ENCODE measurements at regions not wholly inside any gene's neighbourhood (a gene's known extent, or its start where the extent isn't known, plus 50 kb on each side); places are given as distances from the start of the nearest gene placed in this dataset.

- DNase-seq (ENCODE audit: extremely low read depth, low read depth): no peak
- TF ChIP-seq CTCF (IDR thresholded peaks at IDR 0.05; ENCODE audit: low read depth, low read length): no peak
Measured at GRCh38 chr1:37159102-37159501, 124.8 kb upstream of the GRIK3 start.

GRCh38 chr1:37161171-37161570 is 126.9 kb upstream of the GRIK3 start:
- DNase-seq (ENCODE audit: extremely low read depth, low read depth): no peak
- TF ChIP-seq CTCF (IDR thresholded peaks at IDR 0.05; ENCODE audit: low read depth, low read length): no peak

GRCh38 chr1:37162059-37162458 is 127.7 kb upstream of the GRIK3 start:
- no peak for DNase-seq (ENCODE audit: extremely low read depth, low read depth)
- no peak for TF ChIP-seq CTCF (IDR thresholded peaks at IDR 0.05; ENCODE audit: low read depth, low read length)

- DNase-seq (ENCODE audit: extremely low read depth, low read depth): no peak
- no peak for TF ChIP-seq CTCF (IDR thresholded peaks at IDR 0.05; ENCODE audit: low read depth, low read length)
Measured at GRCh38 chr1:37166005-37166404, 131.7 kb upstream of the GRIK3 start.

GRCh38 chr1:37167479-37167878 is 133.2 kb upstream of the GRIK3 start:
- TF ChIP-seq CTCF (IDR thresholded peaks at IDR 0.05; ENCODE audit: low read depth, low read length): no peak
- no peak for DNase-seq (ENCODE audit: extremely low read depth, low read depth)

- no peak for TF ChIP-seq CTCF (IDR thresholded peaks at IDR 0.05; ENCODE audit: low read depth, low read length)
- no peak for DNase-seq (ENCODE audit: extremely low read depth, low read depth)
Measured at GRCh38 chr1:37169241-37169640, 134.9 kb upstream of the GRIK3 start.

- DNase-seq (ENCODE audit: extremely low read depth, low read depth): no peak
- no peak for TF ChIP-seq CTCF (IDR thresholded peaks at IDR 0.05; ENCODE audit: low read depth, low read length)
Measured at GRCh38 chr1:37169743-37170275, 135.5 kb upstream of the GRIK3 start.
